Tibial artery (tissue), 4 donors: ENCODE measurements at regions not wholly inside any gene's neighbourhood (a gene's known extent, or its start where the extent isn't known, plus 50 kb on each side); places are given as distances from the start of the nearest gene placed in this dataset.

ENCODE experiments used
- DNase-seq, 2 donors: peaks; one replicate each; pipeline ENCODE4 v3.0.0-alpha.2; 2019
- H3K27ac ChIP-seq, 2 donors: fragments of 200-600 bp; sonication (generic) in 1 of 2; 1 replicate in 1 of 2; 2 replicates in 1 of 2; pipeline ENCODE4 v1.5.1; 2018 to 2019; ENCODE audit warnings: mild to moderate bottlenecking in 1 of 2
- H3K27me3 ChIP-seq, 2 donors: fragments of 200-600 bp; sonication (generic) in 1 of 2; one replicate each; pipeline versions ENCODE4 v1.5.1 to v1.6.0; 2016 to 2019
- H3K36me3 ChIP-seq, 3 donors: fragments of 200-600 bp; sonication (generic) in 2 of 3; one replicate each; pipeline ENCODE4 v1.5.1; 2016 to 2019; ENCODE audit warnings: mild to moderate bottlenecking in 2 of 3
- H3K4me1 ChIP-seq, 4 donors: fragments of 200-600 bp; sonication (generic) in 2 of 4; 1 replicate in 3 of 4; 2 replicates in 1 of 4; pipeline ENCODE4 v1.5.1; 2016 to 2019
- H3K4me3 ChIP-seq, 2 donors: fragments of 200-600 bp; sonication (generic) in 1 of 2; 1 replicate in 1 of 2; 2 replicates in 1 of 2; pipeline ENCODE4 v1.5.1; 2018 to 2019; ENCODE audit warnings: mild to moderate bottlenecking in 2 of 2
- H3K9me3 ChIP-seq, 3 donors: fragments of 200-600 bp; sonication (generic) in 1 of 3; one replicate each; pipeline ENCODE4 v1.5.1; 2016 to 2019
- intact Hi-C: fragments of 100-400 bp; cut with DNase I; formaldehyde crosslinking; loops from one replicate; pipeline ENCODE4 v1.15.0; 2023; ENCODE audit warnings: low total_unique reads
- TF ChIP-seq, protein P1 (sequence below), 2 experiments: fragments of 200-600 bp in 1 of 2; fragments of 450-650 bp in 1 of 2; IDR thresholded peaks; one replicate each; pipeline ENCODE4 v1.5.1; 2017 to 2019; ENCODE audit warnings: antibody characterized with exemption in 2 of 2, mild to moderate bottlenecking in 1 of 2, moderate library complexity in 1 of 2

DNA sequence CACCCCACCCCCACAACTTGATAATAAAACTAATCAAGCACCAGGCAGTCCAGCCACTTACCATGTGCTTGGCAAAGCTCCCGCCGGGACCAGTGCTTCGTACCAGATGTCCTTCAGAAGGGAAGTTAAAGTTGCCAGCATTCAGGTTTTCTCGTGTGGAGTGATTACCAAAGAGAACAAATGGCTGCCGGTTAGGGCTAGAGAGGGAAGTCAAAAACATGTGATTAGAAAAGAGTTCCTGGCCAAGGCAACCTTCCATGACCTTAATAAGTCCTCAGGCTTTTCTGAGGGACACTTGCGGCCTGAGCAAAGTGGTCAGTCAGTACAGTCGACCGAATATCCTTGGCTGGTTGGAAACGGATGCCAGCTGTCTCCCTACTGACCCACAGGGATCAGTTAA lies 67.0 kb downstream of the DNAAF9 start:
- no peak overlapping the region for H3K27ac ChIP-seq
- H3K36me3 ChIP-seq = peaks cover 19 to 56% (median 39%) of the 10 kb centered on the region in 3 donors
- TF ChIP-seq, protein P1, sequence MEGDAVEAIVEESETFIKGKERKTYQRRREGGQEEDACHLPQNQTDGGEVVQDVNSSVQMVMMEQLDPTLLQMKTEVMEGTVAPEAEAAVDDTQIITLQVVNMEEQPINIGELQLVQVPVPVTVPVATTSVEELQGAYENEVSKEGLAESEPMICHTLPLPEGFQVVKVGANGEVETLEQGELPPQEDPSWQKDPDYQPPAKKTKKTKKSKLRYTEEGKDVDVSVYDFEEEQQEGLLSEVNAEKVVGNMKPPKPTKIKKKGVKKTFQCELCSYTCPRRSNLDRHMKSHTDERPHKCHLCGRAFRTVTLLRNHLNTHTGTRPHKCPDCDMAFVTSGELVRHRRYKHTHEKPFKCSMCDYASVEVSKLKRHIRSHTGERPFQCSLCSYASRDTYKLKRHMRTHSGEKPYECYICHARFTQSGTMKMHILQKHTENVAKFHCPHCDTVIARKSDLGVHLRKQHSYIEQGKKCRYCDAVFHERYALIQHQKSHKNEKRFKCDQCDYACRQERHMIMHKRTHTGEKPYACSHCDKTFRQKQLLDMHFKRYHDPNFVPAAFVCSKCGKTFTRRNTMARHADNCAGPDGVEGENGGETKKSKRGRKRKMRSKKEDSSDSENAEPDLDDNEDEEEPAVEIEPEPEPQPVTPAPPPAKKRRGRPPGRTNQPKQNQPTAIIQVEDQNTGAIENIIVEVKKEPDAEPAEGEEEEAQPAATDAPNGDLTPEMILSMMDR (IDR thresholded peaks at IDR 0.05) = no peak
- no peaks in the 10 kb centered on the region for H3K9me3 ChIP-seq
- H3K27me3 ChIP-seq = no peaks in the 10 kb centered on the region
- H3K4me3 ChIP-seq = no peak overlapping the region
- peak; percentile 76 to 78 for DNase-seq
- no peaks in the 10 kb centered on the region for H3K4me1 ChIP-seq
- intact Hi-C loops = no loop called here

DNA sequence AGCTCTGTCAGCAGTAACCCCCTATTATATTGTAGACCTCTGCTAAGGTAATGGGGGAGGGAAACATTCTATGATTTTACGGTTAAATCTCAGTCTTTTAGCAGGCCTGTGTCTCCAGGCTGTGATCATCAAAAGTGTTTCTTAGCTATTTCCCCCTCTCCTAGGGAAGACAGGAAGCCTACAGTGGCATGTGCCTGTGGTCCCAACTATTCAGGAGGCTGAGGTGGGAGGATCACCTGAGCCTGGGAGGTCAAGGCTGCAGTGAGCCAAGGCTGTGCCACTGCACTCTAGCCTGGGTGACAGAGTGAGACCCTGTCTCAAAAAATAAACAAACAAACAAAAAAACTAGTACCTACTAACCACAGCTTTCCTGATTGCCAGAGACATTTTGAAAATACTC lies 67.9 kb downstream of the DNAAF9 start:
- Histone ChIP-seq H3K4me1 (no peaks in the 10 kb centered on the region), H3K27me3 (no peaks in the 10 kb centered on the region), H3K36me3 (peaks cover 16 to 51% (median 47%) of the 10 kb centered on the region in 3 donors), H3K4me3 (no peak overlapping the region), H3K27ac (no peak overlapping the region), H3K9me3 (no peaks in the 10 kb centered on the region)
- intact Hi-C loops = no loop called here
- TF ChIP-seq, protein P1 (IDR thresholded peaks at IDR 0.05) = no peak
- DNase-seq = no peak

GRCh38 chr20:3339076-3339475 lies 68.4 kb downstream of the DNAAF9 start:
- H3K4me3 ChIP-seq = no peak overlapping the region
- H3K27ac ChIP-seq = no peak overlapping the region
- H3K36me3 ChIP-seq = peaks cover 21 to 54% (median 49%) of the 10 kb centered on the region in 3 donors
- H3K27me3 ChIP-seq = no peaks in the 10 kb centered on the region
- H3K9me3 ChIP-seq = no peaks in the 10 kb centered on the region
- no peak for DNase-seq
- TF ChIP-seq, protein P1 (IDR thresholded peaks at IDR 0.05) = no peak
- intact Hi-C loops = no loop called here
- H3K4me1 ChIP-seq = no peaks in the 10 kb centered on the region

DNA sequence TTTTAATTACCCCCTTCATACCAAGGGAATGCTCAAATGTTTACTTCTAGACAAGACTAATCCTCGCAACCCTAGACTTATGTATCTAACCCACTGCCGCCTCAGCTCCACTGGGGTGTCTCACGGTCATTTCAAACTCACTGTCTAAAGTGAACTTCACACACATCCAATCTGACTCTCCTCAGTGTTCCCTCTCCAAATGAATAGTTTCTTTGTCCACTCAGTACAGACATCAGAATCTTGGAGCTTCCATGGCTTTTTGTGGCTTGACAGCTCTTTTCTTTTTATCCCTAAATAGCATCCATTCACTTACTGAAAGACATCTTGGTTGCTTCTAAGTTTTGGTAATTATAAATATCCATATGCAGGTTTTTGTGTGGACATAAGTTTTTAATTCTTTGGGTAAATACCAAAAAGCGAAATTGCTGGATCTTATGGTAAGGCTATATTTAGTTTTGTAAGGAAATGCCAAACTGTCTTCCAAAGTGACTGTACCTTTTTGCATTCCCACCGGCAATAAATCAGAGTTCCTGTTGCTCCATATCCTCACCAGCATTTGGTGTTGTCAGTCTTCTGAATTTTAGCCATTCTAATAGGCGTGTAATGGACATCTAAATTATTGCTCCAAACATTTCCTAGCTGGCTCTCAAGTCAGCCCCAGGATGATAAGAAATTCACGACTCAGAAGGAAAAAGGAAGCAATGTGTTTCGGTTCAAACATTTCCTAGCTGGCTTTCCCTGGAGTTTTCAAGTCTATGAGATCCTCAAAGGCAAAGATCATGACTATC lies 73.1 kb downstream of the DNAAF9 start:
- H3K27ac ChIP-seq = no peak overlapping the region
- H3K27me3 ChIP-seq = no peaks in the 10 kb centered on the region
- TF ChIP-seq, protein P1 (IDR thresholded peaks at IDR 0.05) = no peak
- peaks cover 50 to 66% (median 51%) of the 10 kb centered on the region in 3 donors for H3K36me3 ChIP-seq
- no peaks in the 10 kb centered on the region for H3K9me3 ChIP-seq
- H3K4me1 ChIP-seq = no peaks in the 10 kb centered on the region
- no peak for DNase-seq
- no peak overlapping the region for H3K4me3 ChIP-seq
- intact Hi-C loops = no loop called here

- DNase-seq = peak in 1 of 2 donors; percentile 27
- H3K4me3 ChIP-seq = no peak overlapping the region
- TF ChIP-seq, protein P1 (IDR thresholded peaks at IDR 0.05) = no peak
- no peak overlapping the region for H3K27ac ChIP-seq
- H3K9me3 ChIP-seq = no peaks in the 10 kb centered on the region
- no peaks in the 10 kb centered on the region for H3K27me3 ChIP-seq
- intact Hi-C loops = no loop called here
- H3K4me1 ChIP-seq = no peaks in the 10 kb centered on the region
- peaks cover 44 to 87% (median 62%) of the 10 kb centered on the region in 3 donors for H3K36me3 ChIP-seq
Observed at GRCh38 chr20:3330046-3330741, 77.3 kb downstream of the DNAAF9 start.
